GM12874 (cell line): ENCODE measurements at regions not wholly inside any gene's neighbourhood (a gene's known extent, or its start where the extent isn't known, plus 50 kb on each side); places are given as distances from the start of the nearest gene placed in this dataset.

Source experiments
- TF ChIP-seq, protein P1 (sequence below): IDR thresholded peaks from 2 replicates; pipeline ENCODE4 v1.5.1; 2011; ENCODE audit warnings: low read depth, mild to moderate bottlenecking, control low read depth, low read length, moderate library complexity; ENCODE audit not compliant: insufficient read depth

DNA sequence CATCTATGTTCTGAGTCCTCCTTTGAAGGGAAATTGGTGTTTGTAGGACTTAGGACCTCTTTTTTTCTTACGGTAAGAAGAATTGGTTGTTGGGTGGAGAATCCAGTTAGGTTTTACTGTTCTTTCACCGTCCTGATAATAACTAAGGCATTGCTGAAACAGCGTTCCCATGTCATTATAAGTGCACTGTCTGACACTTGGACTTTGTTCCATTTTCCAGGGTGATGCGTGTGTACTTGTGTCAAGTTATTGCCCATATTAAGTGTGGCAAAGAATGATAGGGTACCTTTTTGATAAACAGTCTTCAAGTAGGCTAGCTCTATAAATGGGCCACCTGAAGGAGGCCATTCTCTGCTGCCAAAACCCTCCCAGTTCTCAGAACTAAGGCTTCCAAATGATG is 119.7 kb downstream of the AASDH start:
- TF ChIP-seq, protein P1, sequence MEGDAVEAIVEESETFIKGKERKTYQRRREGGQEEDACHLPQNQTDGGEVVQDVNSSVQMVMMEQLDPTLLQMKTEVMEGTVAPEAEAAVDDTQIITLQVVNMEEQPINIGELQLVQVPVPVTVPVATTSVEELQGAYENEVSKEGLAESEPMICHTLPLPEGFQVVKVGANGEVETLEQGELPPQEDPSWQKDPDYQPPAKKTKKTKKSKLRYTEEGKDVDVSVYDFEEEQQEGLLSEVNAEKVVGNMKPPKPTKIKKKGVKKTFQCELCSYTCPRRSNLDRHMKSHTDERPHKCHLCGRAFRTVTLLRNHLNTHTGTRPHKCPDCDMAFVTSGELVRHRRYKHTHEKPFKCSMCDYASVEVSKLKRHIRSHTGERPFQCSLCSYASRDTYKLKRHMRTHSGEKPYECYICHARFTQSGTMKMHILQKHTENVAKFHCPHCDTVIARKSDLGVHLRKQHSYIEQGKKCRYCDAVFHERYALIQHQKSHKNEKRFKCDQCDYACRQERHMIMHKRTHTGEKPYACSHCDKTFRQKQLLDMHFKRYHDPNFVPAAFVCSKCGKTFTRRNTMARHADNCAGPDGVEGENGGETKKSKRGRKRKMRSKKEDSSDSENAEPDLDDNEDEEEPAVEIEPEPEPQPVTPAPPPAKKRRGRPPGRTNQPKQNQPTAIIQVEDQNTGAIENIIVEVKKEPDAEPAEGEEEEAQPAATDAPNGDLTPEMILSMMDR: no peak

DNA sequence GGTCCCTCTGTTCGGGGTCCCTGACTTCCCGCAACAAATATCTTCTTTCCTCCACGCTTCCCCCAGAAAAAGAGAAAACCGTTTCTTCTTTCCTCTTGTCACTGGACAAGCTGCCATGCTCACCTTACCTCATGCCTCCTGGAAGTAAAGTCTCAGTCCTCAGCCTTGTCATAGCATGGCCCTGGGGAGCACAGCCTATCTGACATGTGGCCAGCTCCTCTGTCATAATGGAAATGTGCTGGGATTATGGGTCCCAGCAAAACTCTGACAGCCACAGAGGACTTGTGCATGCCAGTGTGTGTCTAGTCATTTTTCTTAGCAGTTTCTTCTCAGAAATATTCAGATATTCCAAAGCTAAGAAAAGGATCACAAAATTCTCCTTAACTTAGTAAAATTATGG is 122.4 kb downstream of the AASDH start:
- TF ChIP-seq, protein P1: no peak

DNA sequence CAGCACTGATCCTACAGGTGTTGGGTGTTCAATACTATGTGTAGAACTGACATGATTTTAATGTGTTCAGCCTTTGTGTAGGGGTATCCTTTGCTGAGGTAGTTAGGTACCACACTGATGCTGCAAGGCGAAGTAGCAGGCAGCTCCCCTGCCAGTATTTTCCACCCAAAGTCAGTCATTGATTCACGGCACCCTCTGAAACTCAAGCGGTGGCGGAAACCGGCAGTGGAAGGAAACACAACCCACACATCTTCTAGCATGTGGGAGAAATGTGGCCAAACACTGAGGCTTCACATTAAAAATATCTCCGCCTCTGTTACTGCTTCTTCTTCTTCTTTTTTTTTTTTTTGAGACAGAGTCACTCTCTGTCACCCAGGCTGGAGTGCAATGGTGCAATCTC is 126.3 kb downstream of the AASDH start:
- TF ChIP-seq, protein P1: no peak

DNA sequence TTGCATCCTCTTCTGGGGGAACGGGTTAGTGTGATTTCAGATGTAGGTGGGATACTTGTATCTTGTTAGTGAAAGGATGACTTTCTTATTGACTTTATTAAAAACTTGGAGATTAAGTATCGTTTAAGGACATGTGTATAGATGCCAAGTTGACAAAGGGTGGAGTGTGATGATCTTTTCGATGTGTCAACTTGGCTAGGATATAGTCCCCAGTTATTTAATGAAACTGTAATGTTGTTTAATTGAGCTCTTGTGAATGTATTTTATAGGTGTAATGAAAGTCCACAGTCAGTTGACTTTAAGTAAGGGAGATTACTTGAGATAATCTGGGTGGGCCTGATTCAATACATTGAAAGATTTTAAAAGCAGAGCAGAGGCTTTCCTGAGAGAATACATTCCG is 127.0 kb downstream of the AASDH start:
- TF ChIP-seq, protein P1: no peak

DNA sequence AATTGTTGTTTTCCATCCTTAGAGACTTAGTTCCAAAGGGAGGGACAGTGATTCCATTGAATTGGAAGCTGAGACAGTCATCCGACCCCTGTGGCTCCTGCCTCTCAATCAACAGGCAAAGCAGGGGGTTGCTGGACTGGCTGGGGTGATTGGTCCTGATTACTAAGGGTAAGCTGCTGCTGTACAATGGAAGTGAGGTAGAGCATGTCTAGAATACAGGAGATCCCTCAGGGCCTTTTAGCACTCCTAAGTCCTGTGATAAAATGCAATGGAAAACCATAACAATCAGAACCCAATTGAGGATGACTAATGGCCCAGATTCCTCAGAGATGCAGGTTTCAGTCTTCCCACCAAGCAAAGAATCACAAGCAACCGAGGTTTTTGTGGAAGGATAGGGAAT is 127.6 kb downstream of the AASDH start:
- TF ChIP-seq, protein P1: no peak

DNA sequence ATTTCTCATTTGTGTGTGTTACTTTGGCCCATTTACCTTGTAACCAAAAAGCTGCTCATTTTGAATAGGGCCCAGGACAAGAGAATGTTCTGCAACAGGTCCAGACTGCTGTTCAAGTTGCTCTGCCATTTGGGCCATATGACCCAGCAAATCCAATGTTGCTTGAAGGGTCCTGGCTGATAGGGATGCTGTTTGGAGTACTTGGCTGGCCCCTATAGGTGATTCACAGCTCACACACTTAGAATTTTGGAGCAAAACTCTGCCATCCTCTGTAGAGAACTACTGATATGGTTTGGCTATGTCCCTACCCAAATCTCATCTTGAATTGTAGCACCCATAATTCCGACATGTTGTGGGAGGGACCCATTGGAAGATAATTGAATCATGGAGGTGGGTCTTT is 131.5 kb downstream of the AASDH start:
- TF ChIP-seq, protein P1: no peak

DNA sequence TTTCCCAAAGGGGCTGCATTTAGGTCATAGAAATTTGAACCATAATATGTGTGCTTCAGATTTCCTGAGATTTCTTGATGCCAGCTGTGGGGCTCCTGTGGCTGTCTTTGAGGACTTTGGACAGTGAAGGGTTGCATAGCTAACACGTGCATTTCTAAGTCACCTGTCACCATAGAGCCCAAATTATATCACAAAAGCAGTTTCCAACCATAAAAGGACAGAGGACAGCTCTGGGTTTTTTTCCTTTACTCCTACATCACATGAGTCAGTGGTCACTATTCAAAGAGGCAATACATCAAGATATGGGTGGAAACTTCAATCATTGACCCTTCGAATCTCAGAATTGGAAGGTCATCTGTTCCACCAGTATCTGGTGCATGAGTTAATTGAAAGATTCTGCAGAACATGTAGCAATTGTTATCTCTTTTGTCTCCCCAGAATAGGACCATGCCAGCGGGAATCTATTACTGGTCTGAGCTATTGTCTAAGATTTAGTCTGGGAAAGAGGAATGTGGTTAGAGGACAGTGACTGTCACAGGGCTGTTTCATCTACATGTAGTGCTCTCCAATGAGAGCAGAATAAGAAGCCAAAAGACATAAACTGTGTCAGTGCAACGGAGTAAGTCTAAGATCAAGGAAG is 133.5 kb downstream of the AASDH start:
- TF ChIP-seq, protein P1: no peak
